Neutrophil (primary cell): ENCODE measurements at regions not wholly inside any gene's neighbourhood (a gene's known extent, or its start where the extent isn't known, plus 50 kb on each side); places are given as distances from the start of the nearest gene placed in this dataset.

Experiments used
- H3K27ac ChIP-seq: fragments of 200-600 bp; sonication (generic); 2 replicates; pipeline ENCODE4 v1.5.1; 2016; ENCODE audit warnings: mild to moderate bottlenecking, moderate library complexity
- H3K27me3 ChIP-seq: fragments of 200-600 bp; sonication (generic); 2 replicates; pipeline ENCODE4 v1.6.0; 2016; ENCODE audit warnings: mild to moderate bottlenecking
- H3K36me3 ChIP-seq: fragments of 200-600 bp; sonication (generic); 2 replicates; pipeline ENCODE4 v1.5.1; 2017
- H3K4me1 ChIP-seq, 2 experiments: fragments of 200-600 bp in 1 of 2; sonication (generic) in 1 of 2; 1 replicate in 1 of 2; 2 replicates in 1 of 2; pipeline versions ENCODE4 v1.5.1 to v1.6.1; 2013 to 2016; ENCODE audit warnings: low read depth in 1 of 2, low read length in 1 of 2, mild to moderate bottlenecking in 1 of 2, moderate library complexity in 1 of 2; ENCODE audit not compliant: control insufficient read depth in 1 of 2, insufficient read depth in 1 of 2
- H3K4me3 ChIP-seq, 2 experiments: fragments of 200-600 bp in 1 of 2; sonication (generic) in 1 of 2; 1 replicate in 1 of 2; 2 replicates in 1 of 2; pipeline ENCODE4 v1.5.1; 2013 to 2016; ENCODE audit warnings: low read depth in 1 of 2, low read length in 1 of 2, mild to moderate bottlenecking in 1 of 2, moderate library complexity in 1 of 2
- H3K9me3 ChIP-seq: fragments of 200-600 bp; sonication (generic); 2 replicates; pipeline ENCODE4 v1.5.1; 2016
- CTCF ChIP-seq: fragments of 200-600 bp; sonication (generic); IDR thresholded peaks from 2 replicates; pipeline ENCODE4 v1.5.1; 2016; ENCODE audit warnings: antibody characterized with exemption

DNA sequence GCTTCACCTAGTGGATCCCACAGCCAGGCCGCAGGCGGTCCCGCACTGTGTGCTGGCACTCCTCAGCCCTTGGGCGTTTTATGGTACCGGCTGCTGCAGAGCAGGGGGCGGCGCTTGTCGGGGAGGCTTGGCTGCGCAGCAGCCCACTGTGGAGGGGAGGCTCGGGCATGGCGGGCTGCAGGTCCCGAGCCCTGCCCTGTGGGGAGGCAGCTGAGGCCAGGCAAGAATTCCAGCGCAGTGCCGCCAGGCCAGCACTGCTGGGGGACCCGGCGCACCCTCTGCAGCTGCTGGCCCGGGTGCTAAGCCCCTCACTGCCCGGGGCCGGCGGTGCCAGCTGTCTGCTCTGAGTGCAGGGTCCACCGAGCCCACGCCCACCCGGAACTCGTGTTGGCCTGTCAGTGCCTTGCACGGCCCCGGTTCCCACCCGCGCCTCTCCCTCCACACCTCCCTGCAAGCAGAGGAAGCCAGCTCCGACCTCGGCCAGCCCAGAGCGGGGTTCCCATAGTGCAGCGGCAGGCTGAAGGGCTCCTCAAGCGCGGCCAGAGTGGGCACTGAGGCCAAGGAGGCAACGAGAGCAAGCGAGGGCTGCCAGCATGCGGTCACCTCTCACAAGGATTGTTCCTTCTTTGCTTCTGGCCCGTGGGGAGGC is 435.0 kb upstream of the ATP10A start:
- H3K4me1 ChIP-seq = no peaks in the 10 kb centered on the region
- no peaks in the 10 kb centered on the region for H3K9me3 ChIP-seq
- no peak overlapping the region for H3K4me3 ChIP-seq
- no peaks in the 10 kb centered on the region for H3K36me3 ChIP-seq
- H3K27ac ChIP-seq = no peak overlapping the region
- TF ChIP-seq CTCF = no peak
- no peaks in the 10 kb centered on the region for H3K27me3 ChIP-seq

- Histone ChIP-seq H3K27ac (no peak overlapping the region), H3K27me3 (no peaks in the 10 kb centered on the region), H3K9me3 (no peaks in the 10 kb centered on the region), H3K4me1 (no peaks in the 10 kb centered on the region), H3K36me3 (no peaks in the 10 kb centered on the region), H3K4me3 (no peak overlapping the region)
- TF ChIP-seq CTCF = no peak
These were observed 432.4 kb upstream of the ATP10A start for GRCh38 chr15:26295336-26296085.

DNA sequence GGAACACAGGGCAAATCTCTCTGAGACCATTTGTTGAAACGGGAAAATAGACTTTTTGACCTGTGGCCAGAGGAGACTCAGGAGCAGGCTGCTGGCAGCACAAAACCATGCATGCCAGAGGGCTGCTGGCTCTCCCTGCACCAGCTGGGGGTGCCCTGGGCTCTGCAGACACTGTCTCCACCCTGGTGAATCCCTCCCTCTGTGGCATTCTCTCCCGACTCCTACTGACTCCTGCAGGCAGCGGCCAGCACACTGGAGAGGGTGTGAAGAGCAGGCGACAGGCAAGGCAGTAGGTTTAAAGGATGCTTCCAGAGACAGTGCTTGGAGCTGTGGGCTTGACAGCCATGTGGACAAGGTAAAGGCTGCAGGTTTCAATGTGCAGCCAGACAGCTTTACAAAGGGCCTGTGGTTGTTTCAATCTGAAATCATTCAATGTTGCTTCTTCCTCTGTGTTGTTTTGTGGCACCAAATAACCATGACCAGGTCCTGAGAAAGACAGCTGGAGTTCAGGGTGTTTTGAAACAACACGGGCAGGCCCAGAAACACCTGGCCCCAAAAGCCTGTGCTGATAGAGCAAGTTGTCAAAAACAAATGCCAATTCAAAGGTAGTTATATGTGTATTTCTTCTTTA is 431.0 kb upstream of the ATP10A start:
- Histone ChIP-seq H3K4me3 (no peak overlapping the region), H3K36me3 (no peaks in the 10 kb centered on the region), H3K27me3 (no peaks in the 10 kb centered on the region), H3K27ac (no peak overlapping the region), H3K4me1 (no peaks in the 10 kb centered on the region), H3K9me3 (no peaks in the 10 kb centered on the region)
- TF ChIP-seq CTCF = no peak

GRCh38 chr15:26287381-26287780 is 424.3 kb upstream of the ATP10A start:
- Histone ChIP-seq H3K9me3 (no peaks in the 10 kb centered on the region), H3K4me3 (no peak overlapping the region), H3K27ac (no peak overlapping the region), H3K27me3 (no peaks in the 10 kb centered on the region), H3K4me1 (no peaks in the 10 kb centered on the region), H3K36me3 (no peaks in the 10 kb centered on the region)
- TF ChIP-seq CTCF = no peak

GRCh38 chr15:26280281-26280680 is 417.2 kb upstream of the ATP10A start:
- Histone ChIP-seq H3K4me1 (no peaks in the 10 kb centered on the region), H3K27ac (no peak overlapping the region), H3K27me3 (no peaks in the 10 kb centered on the region), H3K9me3 (no peaks in the 10 kb centered on the region), H3K4me3 (no peak overlapping the region), H3K36me3 (no peaks in the 10 kb centered on the region)
- no peak for TF ChIP-seq CTCF
